GM04504 (cell line): ENCODE measurements at regions not wholly inside any gene's neighbourhood (a gene's known extent, or its start where the extent isn't known, plus 50 kb on each side); places are given as distances from the start of the nearest gene placed in this dataset.

Experiments used
- DNase-seq: peaks from one replicate; pipeline ENCODE4 v3.0.0-alpha.2; 2012; ENCODE audit warnings: low read depth

GRCh38 chr10:28963539-28964221, 286.4 kb downstream of the BAMBI start:
- no peak for DNase-seq

GRCh38 chr10:28965937-28966336, 288.6 kb downstream of the BAMBI start:
- DNase-seq, result no peak

- DNase-seq, result no peak
Observed at GRCh38 chr10:28967031-28967430, 289.7 kb downstream of the BAMBI start.

GRCh38 chr10:28969413-28969812, 292.1 kb downstream of the BAMBI start:
- DNase-seq, result no peak

GRCh38 chr10:28970231-28970630, 292.9 kb downstream of the BAMBI start:
- DNase-seq, result no peak

- DNase-seq, result no peak
Observed at GRCh38 chr10:28971255-28971654, 293.9 kb downstream of the BAMBI start.

GRCh38 chr10:28971764-28972163, 294.4 kb downstream of the BAMBI start:
- no peak for DNase-seq

- no peak for DNase-seq
Observed at GRCh38 chr10:28973309-28973972, 296.1 kb downstream of the BAMBI start.

GRCh38 chr10:28975891-28976531, 298.7 kb downstream of the BAMBI start:
- no peak for DNase-seq

GRCh38 chr10:28977518-28977917, 300.2 kb downstream of the BAMBI start:
- no peak for DNase-seq

- no peak for DNase-seq
Observed at GRCh38 chr10:28980264-28980663, 302.9 kb downstream of the BAMBI start.

- no peak for DNase-seq
Observed at GRCh38 chr10:28981007-28981406, 303.7 kb downstream of the BAMBI start.

- DNase-seq, result no peak
Observed at GRCh38 chr10:28982974-28983373, 305.7 kb downstream of the BAMBI start.

- no peak for DNase-seq
Observed at GRCh38 chr10:28983799-28984198, 305.1 kb upstream of the LYZL1 start.

- DNase-seq, result peak; percentile 66
Observed at GRCh38 chr10:28984431-28984830, 304.4 kb upstream of the LYZL1 start.

- no peak for DNase-seq
Observed at GRCh38 chr10:28985137-28985885, 303.6 kb upstream of the LYZL1 start.

- DNase-seq, result no peak
Observed at GRCh38 chr10:28986117-28986792, 302.6 kb upstream of the LYZL1 start.

- DNase-seq, result no peak
Observed at GRCh38 chr10:28986856-28987255, 302.0 kb upstream of the LYZL1 start.

GRCh38 chr10:28987555-28988320, 301.1 kb upstream of the LYZL1 start:
- DNase-seq, result no peak

GRCh38 chr10:28988980-28989379, 299.9 kb upstream of the LYZL1 start:
- DNase-seq, result no peak
